ENCODE measurements at regions not wholly inside any gene's neighbourhood (a gene's known extent, or its start where the extent isn't known, plus 50 kb on each side); places are given as distances from the start of the nearest gene placed in this dataset.

GRCh38 chr2:52563151-52563550 lies 1204.5 kb upstream of the CHAC2 start:
- Histone ChIP-seq H3K4me1 (no peaks in the 10 kb centered on the region), H3K4me3 (no peak overlapping the region), H3K27me3 (no peaks in the 10 kb centered on the region), H3K27ac (no peak overlapping the region), H3K9me3 (no peaks in the 10 kb centered on the region), H3K36me3 (no peaks in the 10 kb centered on the region)
- no peak for TF ChIP-seq CTCF (IDR thresholded peaks at IDR 0.05)
- no peak for TF ChIP-seq POLR2A (IDR thresholded peaks at IDR 0.05)
- no peak for DNase-seq

GRCh38 chr2:52558265-52558664 lies 1209.3 kb upstream of the CHAC2 start:
- Histone ChIP-seq H3K27ac (no peak overlapping the region), H3K9me3 (no peaks in the 10 kb centered on the region), H3K27me3 (no peaks in the 10 kb centered on the region), H3K4me1 (no peaks in the 10 kb centered on the region), H3K4me3 (no peak overlapping the region), H3K36me3 (no peaks in the 10 kb centered on the region)
- TF ChIP-seq POLR2A (IDR thresholded peaks at IDR 0.05) = no peak
- TF ChIP-seq CTCF (IDR thresholded peaks at IDR 0.05) = no peak
- no peak for DNase-seq

GRCh38 chr2:52542297-52542696 lies 1225.3 kb upstream of the CHAC2 start:
- Histone ChIP-seq H3K4me1 (no peaks in the 10 kb centered on the region), H3K4me3 (no peak overlapping the region), H3K9me3 (no peaks in the 10 kb centered on the region), H3K36me3 (no peaks in the 10 kb centered on the region), H3K27me3 (no peaks in the 10 kb centered on the region), H3K27ac (no peak overlapping the region)
- DNase-seq = no peak
- TF ChIP-seq CTCF (IDR thresholded peaks at IDR 0.05) (no peak), POLR2A (IDR thresholded peaks at IDR 0.05) (no peak)

- no peaks in the 10 kb centered on the region for H3K9me3 ChIP-seq
- no peak for DNase-seq
- no peak overlapping the region for H3K27ac ChIP-seq
- H3K36me3 ChIP-seq = no peaks in the 10 kb centered on the region
- H3K4me3 ChIP-seq = no peak overlapping the region
- TF ChIP-seq CTCF (IDR thresholded peaks at IDR 0.05) (no peak), POLR2A (IDR thresholded peaks at IDR 0.05) (no peak)
- no peaks in the 10 kb centered on the region for H3K27me3 ChIP-seq
- H3K4me1 ChIP-seq = no peaks in the 10 kb centered on the region
Observed at GRCh38 chr2:52539026-52539970, 1228.3 kb upstream of the CHAC2 start.

GRCh38 chr2:52537588-52537987 lies 1230.0 kb upstream of the CHAC2 start:
- H3K9me3 ChIP-seq = no peaks in the 10 kb centered on the region
- no peak overlapping the region for H3K4me3 ChIP-seq
- H3K27me3 ChIP-seq = no peaks in the 10 kb centered on the region
- no peaks in the 10 kb centered on the region for H3K4me1 ChIP-seq
- H3K27ac ChIP-seq = no peak overlapping the region
- H3K36me3 ChIP-seq = no peaks in the 10 kb centered on the region
- TF ChIP-seq CTCF (IDR thresholded peaks at IDR 0.05) = no peak
- no peak for DNase-seq

All from Peyer's patch (tissue), 4 donors.